Esophagus muscularis mucosa (tissue), 4 donors: ENCODE measurements at regions not wholly inside any gene's neighbourhood (a gene's known extent, or its start where the extent isn't known, plus 50 kb on each side); places are given as distances from the start of the nearest gene placed in this dataset.

ENCODE experiments used
- DNase-seq: peaks from one replicate; pipeline ENCODE4 v3.0.0-alpha.2; 2017; ENCODE audit errors: extremely low spot score
- H3K27ac ChIP-seq, 4 donors: fragments of 200-600 bp; sonication (generic); replicated peaks in 1 of 4; 1 replicate in 3 of 4; 2 replicates in 1 of 4; pipeline ENCODE4 v1.5.1; 2016 to 2019; ENCODE audit warnings: mild to moderate bottlenecking in 1 of 4
- H3K27me3 ChIP-seq, 4 donors: fragments of 200-600 bp; sonication (generic); one replicate each; pipeline versions ENCODE4 v1.5.1 to v1.6.0; 2016 to 2019
- H3K36me3 ChIP-seq, 4 donors: fragments of 200-600 bp; sonication (generic); one replicate each; pipeline ENCODE4 v1.5.1; 2016 to 2019
- H3K4me1 ChIP-seq, 4 donors: fragments of 200-600 bp; sonication (generic); one replicate each; pipeline ENCODE4 v1.5.1; 2016 to 2019
- H3K4me3 ChIP-seq, 4 donors: fragments of 200-600 bp; sonication (generic); 1 replicate in 2 of 4; 2 replicates in 2 of 4; pipeline ENCODE4 v1.5.1; 2016 to 2019; ENCODE audit warnings: mild to moderate bottlenecking in 4 of 4, moderate library complexity in 1 of 4
- H3K9me3 ChIP-seq, 4 donors: fragments of 200-600 bp; sonication (generic); 1 replicate in 3 of 4; 2 replicates in 1 of 4; pipeline ENCODE4 v1.5.1; 2016 to 2019
- CTCF ChIP-seq, 3 experiments: fragments of 200-600 bp in 2 of 3; fragments of 450-650 bp in 1 of 3; sonication (generic) in 2 of 3; IDR thresholded peaks; one replicate each; pipeline ENCODE4 v1.5.1; 2017 to 2019; ENCODE audit warnings: antibody characterized with exemption in 3 of 3, mild to moderate bottlenecking in 2 of 3, moderate library complexity in 1 of 3
- EP300 ChIP-seq: sonication (generic); formaldehyde crosslinking; IDR thresholded peaks from one replicate; pipeline ENCODE4 v1.6.1; 2017; ENCODE audit warnings: antibody characterized with exemption
- POLR2A ChIP-seq: fragments of 450-650 bp; IDR thresholded peaks from one replicate; pipeline ENCODE4 v1.6.1; 2017; ENCODE audit warnings: antibody characterized with exemption, moderate library complexity, mild to moderate bottlenecking, low read depth
- POLR2AphosphoS5 ChIP-seq, 2 donors: sonication (generic); formaldehyde crosslinking; IDR thresholded peaks; one replicate each; pipeline ENCODE4 v1.6.1; 2017; ENCODE audit warnings: antibody characterized with exemption in 2 of 2
- WGBS: methylation state at CpG from one replicate; pipeline ENCODE4 v1.1.5; 2018; 5-methylcytosine and 5-hydroxymethylcytosine counted together
- intact Hi-C: fragments of 100-400 bp; cut with DNase I; formaldehyde crosslinking; loops from one replicate; pipeline ENCODE4 v1.15.1; 2023

- Histone ChIP-seq H3K27ac (no peak overlapping the region), H3K27me3 (no peaks in the 10 kb centered on the region)
Observed at GRCh38 chr6:168979254-168979653, 274.4 kb downstream of the THBS2 start.

GRCh38 chr6:168972128-168972527 lies 281.5 kb downstream of the THBS2 start:
- DNase-seq = no peak
- Histone ChIP-seq H3K4me3 (no peak overlapping the region), H3K4me1 (peaks cover 0 to 13% (median 10%) of the 10 kb centered on the region in 4 donors), H3K36me3 (no peaks in the 10 kb centered on the region), H3K27ac (no peak overlapping the region), H3K27me3 (no peaks in the 10 kb centered on the region), H3K9me3 (no peaks in the 10 kb centered on the region)
- TF ChIP-seq EP300 (no peak), POLR2AphosphoS5 (IDR thresholded peaks at IDR 0.05) (no peak), CTCF (IDR thresholded peaks at IDR 0.05) (no peak), POLR2A (no peak)
- WGBS = 72% methylated on average over 2 of the region's 2 CpGs
- intact Hi-C loops = no loop called here

More at GRCh38 chr6:168979254-168979653, 274.4 kb downstream of the THBS2 start:
- intact Hi-C loops = no loop called here
- 66% methylated on average over 3 of the region's 3 CpGs for WGBS
- Histone ChIP-seq H3K9me3 (peaks cover 0 to 8% (median 6%) of the 10 kb centered on the region in 4 donors), H3K4me1 (no peaks in the 10 kb centered on the region), H3K36me3 (no peaks in the 10 kb centered on the region), H3K4me3 (no peak overlapping the region)
- TF ChIP-seq EP300 (no peak), POLR2AphosphoS5 (IDR thresholded peaks at IDR 0.05) (no peak), CTCF (IDR thresholded peaks at IDR 0.05) (no peak), POLR2A (no peak)
- no peak for DNase-seq

GRCh38 chr6:168971549-168971948 lies 282.1 kb downstream of the THBS2 start:
- H3K4me3 ChIP-seq = no peak overlapping the region
- no peaks in the 10 kb centered on the region for H3K36me3 ChIP-seq
- 90% methylated on average over 4 of the region's 4 CpGs for WGBS
- no peak overlapping the region for H3K27ac ChIP-seq
- peaks cover 0 to 13% (median 10%) of the 10 kb centered on the region in 4 donors for H3K4me1 ChIP-seq
- intact Hi-C loops = no loop called here
- no peaks in the 10 kb centered on the region for H3K9me3 ChIP-seq
- no peaks in the 10 kb centered on the region for H3K27me3 ChIP-seq
- DNase-seq = no peak
- TF ChIP-seq POLR2A (no peak), CTCF (IDR thresholded peaks at IDR 0.05) (no peak), POLR2AphosphoS5 (IDR thresholded peaks at IDR 0.05) (no peak), EP300 (no peak)

GRCh38 chr6:168968801-168969200 lies 284.8 kb downstream of the THBS2 start:
- Histone ChIP-seq H3K36me3 (no peaks in the 10 kb centered on the region), H3K27me3 (no peaks in the 10 kb centered on the region), H3K4me1 (peaks cover 0 to 13% (median 10%) of the 10 kb centered on the region in 4 donors), H3K9me3 (no peaks in the 10 kb centered on the region), H3K4me3 (no peak overlapping the region), H3K27ac (no peak overlapping the region)
- intact Hi-C loops = no loop called here
- DNase-seq = no peak
- WGBS = 88% methylated on average over 3 of the region's 3 CpGs
- TF ChIP-seq CTCF (IDR thresholded peaks at IDR 0.05) (no peak), POLR2A (no peak), POLR2AphosphoS5 (IDR thresholded peaks at IDR 0.05) (no peak), EP300 (no peak)

GRCh38 chr6:168968228-168968627 lies 285.4 kb downstream of the THBS2 start:
- DNase-seq = no peak
- TF ChIP-seq POLR2A (no peak), EP300 (no peak), POLR2AphosphoS5 (IDR thresholded peaks at IDR 0.05) (peak; percentile 38 to 54)
- intact Hi-C loops = no loop called here
- Histone ChIP-seq H3K27me3 (no peaks in the 10 kb centered on the region), H3K4me3 (no peak overlapping the region), H3K9me3 (no peaks in the 10 kb centered on the region), H3K4me1 (peaks cover 0 to 13% (median 10%) of the 10 kb centered on the region in 4 donors), H3K27ac (no peak overlapping the region), H3K36me3 (no peaks in the 10 kb centered on the region)
- 70% methylated on average over 10 of the region's 10 CpGs for WGBS
